Lower leg skin (tissue), 3 donors: ENCODE measurements at regions not wholly inside any gene's neighbourhood (a gene's known extent, or its start where the extent isn't known, plus 50 kb on each side); places are given as distances from the start of the nearest gene placed in this dataset.

Source experiments
- CTCF ChIP-seq, 3 donors: fragments of 450-650 bp; IDR thresholded peaks; one replicate each; pipeline ENCODE4 v1.5.1; 2016; ENCODE audit warnings: antibody characterized with exemption in 3 of 3, mild to moderate bottlenecking in 3 of 3, moderate library complexity in 2 of 3
- POLR2A ChIP-seq, 2 donors: fragments of 450-650 bp; IDR thresholded peaks; one replicate each; pipeline ENCODE4 v1.6.1; 2016 to 2017; ENCODE audit warnings: antibody characterized with exemption in 2 of 2, mild to moderate bottlenecking in 1 of 2, moderate library complexity in 1 of 2

- TF ChIP-seq CTCF (IDR thresholded peaks at IDR 0.05) (no peak), POLR2A (IDR thresholded peaks at IDR 0.05) (no peak)
These were observed 459.1 kb upstream of the CITED2 start for GRCh38 chr6:139833592-139833991.
